NCI-H748 (cell line): ENCODE measurements at regions not wholly inside any gene's neighbourhood (a gene's known extent, or its start where the extent isn't known, plus 50 kb on each side); places are given as distances from the start of the nearest gene placed in this dataset.

Experiments used
- DNase-seq: peaks from one replicate; lab custom pipeline; 2025; ENCODE audit not compliant: unreplicated experiment; lab: John Stamatoyannopoulos, UW

- DNase-seq = no peak
These were observed 1033.3 kb upstream of the EYS start for GRCh38 chr6:66740346-66740745.

GRCh38 chr6:66735106-66735890 is 1028.3 kb upstream of the EYS start:
- DNase-seq = no peak

GRCh38 chr6:66731310-66731709 is 1024.3 kb upstream of the EYS start:
- no peak for DNase-seq

- DNase-seq = no peak
These were observed 1018.6 kb upstream of the EYS start for GRCh38 chr6:66725670-66726069.

GRCh38 chr6:66717801-66718200 is 1010.8 kb upstream of the EYS start:
- DNase-seq = no peak

- no peak for DNase-seq
These were observed 992.4 kb upstream of the EYS start for GRCh38 chr6:66699385-66699784.

GRCh38 chr6:66689608-66690007 is 982.6 kb upstream of the EYS start:
- DNase-seq = no peak

GRCh38 chr6:66687611-66688140 is 980.6 kb upstream of the EYS start:
- no peak for DNase-seq

- DNase-seq = no peak
These were observed 968.9 kb upstream of the EYS start for GRCh38 chr6:66675906-66676305.

GRCh38 chr6:66664112-66664511 is 957.1 kb upstream of the EYS start:
- DNase-seq = no peak

- peak; percentile 24 for DNase-seq
These were observed 955.9 kb upstream of the EYS start for GRCh38 chr6:66662721-66663507.

- DNase-seq = peak; percentile 35
These were observed 955.2 kb upstream of the EYS start for GRCh38 chr6:66662196-66662595.

GRCh38 chr6:66655420-66655819 is 948.4 kb upstream of the EYS start:
- DNase-seq = no peak

GRCh38 chr6:66638518-66638917 is 931.5 kb upstream of the EYS start:
- DNase-seq = no peak

- DNase-seq = no peak
These were observed 931.1 kb upstream of the EYS start for GRCh38 chr6:66638099-66638498.

GRCh38 chr6:66628917-66629316 is 921.9 kb upstream of the EYS start:
- DNase-seq = no peak

GRCh38 chr6:66623050-66623449 is 916.0 kb upstream of the EYS start:
- DNase-seq = no peak

- DNase-seq = no peak
These were observed 898.9 kb upstream of the EYS start for GRCh38 chr6:66605971-66606370.

- no peak for DNase-seq
These were observed 898.0 kb upstream of the EYS start for GRCh38 chr6:66605011-66605410.

GRCh38 chr6:66599541-66599940 is 892.5 kb upstream of the EYS start:
- no peak for DNase-seq

- DNase-seq = peak; percentile 10
These were observed 871.3 kb upstream of the EYS start for GRCh38 chr6:66578362-66578761.

GRCh38 chr6:66568271-66568670 is 861.2 kb upstream of the EYS start:
- peak; percentile 11 for DNase-seq
